Stomach (tissue), 8 donors: ENCODE measurements at regions not wholly inside any gene's neighbourhood (a gene's known extent, or its start where the extent isn't known, plus 50 kb on each side); places are given as distances from the start of the nearest gene placed in this dataset.

Experiments
- DNase-seq, 2 donors: peaks; one replicate each; pipeline versions ENCODE4 v3.0.0 to v3.0.0-alpha.2; 2013 to 2019
- H3K27ac ChIP-seq, 5 donors: fragments of 200-600 bp in 4 of 5; sonication (generic) in 4 of 5; one replicate each; pipeline ENCODE4 v1.5.1; 2013 to 2019; ENCODE audit warnings: mild to moderate bottlenecking in 1 of 5, moderate library complexity in 1 of 5
- H3K27me3 ChIP-seq, 3 donors: fragments of 200-600 bp; sonication (generic); one replicate each; pipeline ENCODE4 v1.5.1; 2017 to 2019; ENCODE audit warnings: mixed run types in 1 of 3
- H3K36me3 ChIP-seq, 4 donors: fragments of 200-600 bp; sonication (generic); 1 replicate in 3 of 4; 2 replicates in 1 of 4; pipeline ENCODE4 v1.5.1; 2016 to 2019
- H3K4me1 ChIP-seq, 4 donors: fragments of 200-600 bp; sonication (generic); one replicate each; pipeline ENCODE4 v1.5.1; 2016 to 2019
- H3K4me3 ChIP-seq, 4 donors: fragments of 200-600 bp; sonication (generic) in 3 of 4; one replicate each; pipeline ENCODE4 v1.5.1; 2016 to 2019; ENCODE audit warnings: mild to moderate bottlenecking in 1 of 4
- H3K9me3 ChIP-seq, 4 donors: fragments of 200-600 bp; sonication (generic); one replicate each; pipeline ENCODE4 v1.5.1; 2016 to 2019
- CTCF ChIP-seq, 7 experiments: fragments of 450-650 bp in 4 of 7; fragments of 200-600 bp in 3 of 7; sonication (generic) in 3 of 7; IDR thresholded peaks; one replicate each; pipeline ENCODE4 v1.5.1; 2016 to 2019; ENCODE audit warnings: antibody characterized with exemption in 7 of 7, control low read depth in 2 of 7, mild to moderate bottlenecking in 1 of 7
- EP300 ChIP-seq: sonication (generic); formaldehyde crosslinking; IDR thresholded peaks from one replicate; pipeline ENCODE4 v1.6.1; 2017; ENCODE audit warnings: antibody characterized with exemption
- POLR2A ChIP-seq, 4 donors: fragments of 450-650 bp; IDR thresholded peaks; one replicate each; pipeline ENCODE4 v1.6.1; 2016; ENCODE audit warnings: antibody characterized with exemption in 4 of 4, control low read depth in 2 of 4, mild to moderate bottlenecking in 1 of 4, moderate library complexity in 1 of 4
- POLR2AphosphoS5 ChIP-seq, 3 donors: sonication (generic); formaldehyde crosslinking; IDR thresholded peaks; one replicate each; pipeline ENCODE4 v1.6.1; 2016; ENCODE audit warnings: antibody characterized with exemption in 3 of 3
- WGBS, 5 donors: extraction: QIAGEN DNeasy Blood & Tissue Kit in 3 of 5; methylation state at CpG; one replicate each; pipeline versions ENCODE4 v1.1.5 to v1.1.7; 2013 to 2018; 5-methylcytosine and 5-hydroxymethylcytosine counted together
- intact Hi-C: fragments of 100-400 bp; cut with DNase I; formaldehyde crosslinking; loops from one replicate; pipeline ENCODE4 v1.15.1; 2023; ENCODE audit warnings: low total_unique reads
- donor health status: healthy with polysubstance abuse.
- donor health status: Bipolar disorder and iron deficiency.
- donor health status: healthy.

GRCh38 chr9:16333691-16334090, 536.8 kb downstream of the BNC2 start:
- intact Hi-C loops = no loop called here
- WGBS, 5 donors = 75 to 84% (median 78%) methylated on average over 7 of the region's 7 CpGs
- H3K9me3 ChIP-seq = no peaks in the 10 kb centered on the region
- no peak overlapping the region for H3K4me3 ChIP-seq
- H3K4me1 ChIP-seq = peaks cover 0 to 6% (median 0%) of the 10 kb centered on the region in 4 donors
- TF ChIP-seq CTCF (IDR thresholded peaks at IDR 0.05) (no peak), POLR2A (IDR thresholded peaks at IDR 0.05) (no peak), POLR2AphosphoS5 (IDR thresholded peaks at IDR 0.05) (no peak), EP300 (no peak)
- no peak overlapping the region for H3K27ac ChIP-seq
- no peaks in the 10 kb centered on the region for H3K36me3 ChIP-seq
- no peak for DNase-seq
- H3K27me3 ChIP-seq = no peaks in the 10 kb centered on the region

GRCh38 chr9:16335788-16336580, 534.5 kb downstream of the BNC2 start:
- TF ChIP-seq POLR2AphosphoS5 (IDR thresholded peaks at IDR 0.05) = peak in 2 of 3 donors; percentile 52 to 84
- peak; percentile 38 for TF ChIP-seq EP300
- TF ChIP-seq POLR2A (IDR thresholded peaks at IDR 0.05) = no peak
- intact Hi-C loops = no loop called here
- Histone ChIP-seq H3K9me3 (no peaks in the 10 kb centered on the region), H3K4me3 (no peak overlapping the region), H3K36me3 (no peaks in the 10 kb centered on the region), H3K27me3 (no peaks in the 10 kb centered on the region), H3K27ac (peak overlapping the region in 3 of 5 donors; percentile 18 to 58 (median 51)), H3K4me1 (no peaks in the 10 kb centered on the region)
- 76 to 84% (median 80%) methylated on average over 6 to 7 of the region's 7 CpGs for WGBS, 5 donors
- no peak for DNase-seq

GRCh38 chr9:16336833-16337232, 533.6 kb downstream of the BNC2 start:
- Histone ChIP-seq H3K4me1 (no peaks in the 10 kb centered on the region), H3K36me3 (no peaks in the 10 kb centered on the region), H3K27me3 (no peaks in the 10 kb centered on the region), H3K27ac (peak overlapping the region in 2 of 5 donors; percentile 31 to 43), H3K4me3 (no peak overlapping the region), H3K9me3 (no peaks in the 10 kb centered on the region)
- intact Hi-C loops = no loop called here
- WGBS, 5 donors = 43 to 92% (median 62%) methylated on average over 2 of the region's 2 CpGs
- DNase-seq = no peak
- no peak for TF ChIP-seq CTCF (IDR thresholded peaks at IDR 0.05)
- TF ChIP-seq POLR2A (IDR thresholded peaks at IDR 0.05) = no peak
- TF ChIP-seq POLR2AphosphoS5 (IDR thresholded peaks at IDR 0.05) = no peak
- no peak for TF ChIP-seq EP300

- Histone ChIP-seq H3K4me3 (no peak overlapping the region), H3K27me3 (no peaks in the 10 kb centered on the region), H3K27ac (peak overlapping the region in 1 of 5 donors; percentile 43), H3K36me3 (no peaks in the 10 kb centered on the region), H3K4me1 (no peaks in the 10 kb centered on the region), H3K9me3 (no peaks in the 10 kb centered on the region)
- DNase-seq = no peak
- TF ChIP-seq POLR2A (IDR thresholded peaks at IDR 0.05) (no peak), CTCF (IDR thresholded peaks at IDR 0.05) (no peak), EP300 (no peak), POLR2AphosphoS5 (IDR thresholded peaks at IDR 0.05) (no peak)
- WGBS, 5 donors = 65 to 85% (median 82%) methylated on average over 5 of the region's 5 CpGs
- intact Hi-C loops = no loop called here
These were observed 533.0 kb downstream of the BNC2 start for GRCh38 chr9:16337322-16338029.
